T-helper 22 cell (primary cell): ENCODE measurements at regions not wholly inside any gene's neighbourhood (a gene's known extent, or its start where the extent isn't known, plus 50 kb on each side); places are given as distances from the start of the nearest gene placed in this dataset.

Source experiments
- DNase-seq: peaks from one replicate; pipeline ENCODE4 v3.0.0-alpha.2; 2020; ENCODE audit warnings: low read depth

- DNase-seq = no peak
These were observed 283.9 kb upstream of the SLC10A2 start for GRCh38 chr13:103350147-103350546.

- no peak for DNase-seq
These were observed 283.2 kb upstream of the SLC10A2 start for GRCh38 chr13:103349211-103349980.

GRCh38 chr13:103335241-103335640 is 269.0 kb upstream of the SLC10A2 start:
- no peak for DNase-seq

- no peak for DNase-seq
These were observed 265.7 kb upstream of the SLC10A2 start for GRCh38 chr13:103331924-103332323.

- DNase-seq = no peak
These were observed 262.7 kb upstream of the SLC10A2 start for GRCh38 chr13:103328899-103329298.

GRCh38 chr13:103326326-103326725 is 260.1 kb upstream of the SLC10A2 start:
- DNase-seq = no peak

GRCh38 chr13:103325672-103326071 is 259.5 kb upstream of the SLC10A2 start:
- no peak for DNase-seq

- no peak for DNase-seq
These were observed 258.4 kb upstream of the SLC10A2 start for GRCh38 chr13:103324641-103325040.

- no peak for DNase-seq
These were observed 249.5 kb upstream of the SLC10A2 start for GRCh38 chr13:103315711-103316110.

- no peak for DNase-seq
These were observed 246.2 kb upstream of the SLC10A2 start for GRCh38 chr13:103312467-103312866.

- no peak for DNase-seq
These were observed 242.4 kb upstream of the SLC10A2 start for GRCh38 chr13:103308667-103309066.

- no peak for DNase-seq
These were observed 239.9 kb upstream of the SLC10A2 start for GRCh38 chr13:103306163-103306562.

GRCh38 chr13:103303078-103303651 is 236.9 kb upstream of the SLC10A2 start:
- DNase-seq = no peak

GRCh38 chr13:103302676-103303075 is 236.5 kb upstream of the SLC10A2 start:
- DNase-seq = no peak

- no peak for DNase-seq
These were observed 232.9 kb upstream of the SLC10A2 start for GRCh38 chr13:103299079-103299478.

- DNase-seq = no peak
These were observed 230.9 kb upstream of the SLC10A2 start for GRCh38 chr13:103297083-103297482.

- no peak for DNase-seq
These were observed 225.8 kb upstream of the SLC10A2 start for GRCh38 chr13:103291798-103292572.

- DNase-seq = no peak
These were observed 225.0 kb upstream of the SLC10A2 start for GRCh38 chr13:103291226-103291625.

GRCh38 chr13:103289681-103290080 is 223.5 kb upstream of the SLC10A2 start:
- DNase-seq = no peak

GRCh38 chr13:103288114-103288513 is 221.9 kb upstream of the SLC10A2 start:
- no peak for DNase-seq

- DNase-seq = no peak
These were observed 221.4 kb upstream of the SLC10A2 start for GRCh38 chr13:103287659-103288058.

GRCh38 chr13:103284466-103284865 is 218.2 kb upstream of the SLC10A2 start:
- DNase-seq = no peak

GRCh38 chr13:103283451-103283820 is 217.2 kb upstream of the SLC10A2 start:
- no peak for DNase-seq
